Mucosa of stomach (tissue), 1 donor: ENCODE measurements at regions not wholly inside any gene's neighbourhood (a gene's known extent, or its start where the extent isn't known, plus 50 kb on each side); places are given as distances from the start of the nearest gene placed in this dataset.
"Not testable (repeated sequence)": the region's sequence is repeated elsewhere in the genome, so short reads cannot be mapped to it uniquely, and the experiment has no call there.

ENCODE experiments used
- H3K27me3 ChIP-seq: one replicate; pipeline ENCODE4 v1.7.0; 2013; ENCODE audit warnings: mild to moderate bottlenecking, low read length; ENCODE audit not compliant: control insufficient read depth, insufficient read depth
- H3K36me3 ChIP-seq: one replicate; pipeline ENCODE4 v1.7.0; 2013; ENCODE audit warnings: low read length; ENCODE audit not compliant: control insufficient read depth, insufficient read depth
- H3K4me1 ChIP-seq: one replicate; pipeline ENCODE4 v1.7.0; 2013; ENCODE audit warnings: mild to moderate bottlenecking, low read length; ENCODE audit not compliant: control insufficient read depth, insufficient read depth
- H3K4me3 ChIP-seq: one replicate; pipeline ENCODE4 v1.7.0; 2013; ENCODE audit warnings: low read length
- H3K9ac ChIP-seq: one replicate; pipeline ENCODE4 v1.7.0; 2013; ENCODE audit warnings: mild to moderate bottlenecking, low read length, moderate library complexity
- H3K9me3 ChIP-seq: one replicate; pipeline ENCODE4 v1.7.0; 2013; ENCODE audit warnings: mild to moderate bottlenecking, low read length, moderate library complexity; ENCODE audit not compliant: control insufficient read depth
- donor health status: Pancreatic carcinoma.

GRCh38 chr10:2335626-2336025 is 598.3 kb upstream of the ADARB2 start:
- Histone ChIP-seq H3K9ac (no peak overlapping the region), H3K4me3 (no peak overlapping the region), H3K4me1 (no peaks in the 10 kb centered on the region), H3K27me3 (no peaks in the 10 kb centered on the region), H3K36me3 (no peaks in the 10 kb centered on the region), H3K9me3 (no peaks in the 10 kb centered on the region)

- H3K9me3 ChIP-seq, result no peaks in the 10 kb centered on the region
- H3K27me3 ChIP-seq, result no peaks in the 10 kb centered on the region
- no peaks in the 10 kb centered on the region for H3K4me1 ChIP-seq
- no peaks in the 10 kb centered on the region for H3K36me3 ChIP-seq
- no peak overlapping the region for H3K4me3 ChIP-seq
- H3K9ac ChIP-seq, result no peak overlapping the region
Observed at GRCh38 chr10:2334575-2334974, 597.2 kb upstream of the ADARB2 start.

- H3K4me3 ChIP-seq, result no peak overlapping the region
- no peaks in the 10 kb centered on the region for H3K4me1 ChIP-seq
- no peaks in the 10 kb centered on the region for H3K9me3 ChIP-seq
- no peaks in the 10 kb centered on the region for H3K27me3 ChIP-seq
- H3K36me3 ChIP-seq, result no peaks in the 10 kb centered on the region
- no peak overlapping the region for H3K9ac ChIP-seq
Observed at GRCh38 chr10:2329082-2329481, 591.8 kb upstream of the ADARB2 start.

DNA sequence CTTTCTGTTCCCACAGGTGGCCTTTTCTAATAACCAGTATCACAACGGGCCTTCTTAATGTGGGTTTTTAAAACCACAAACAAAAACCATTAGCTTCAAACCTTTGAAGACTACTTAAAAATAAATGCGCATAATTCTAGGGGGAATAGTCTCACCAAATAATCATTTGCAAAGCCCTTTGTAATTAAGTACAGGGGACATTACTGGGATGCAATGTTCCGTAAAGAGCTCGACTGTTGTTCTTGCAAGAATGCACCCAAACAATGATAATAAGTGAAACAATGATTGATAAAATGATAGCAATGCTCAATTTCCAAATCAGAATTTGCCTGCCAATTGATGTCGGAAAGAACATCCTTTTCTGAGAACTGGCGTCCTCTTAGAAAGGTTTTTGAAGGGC is 589.1 kb upstream of the ADARB2 start:
- Histone ChIP-seq H3K27me3 (no peaks in the 10 kb centered on the region), H3K9me3 (no peaks in the 10 kb centered on the region), H3K9ac (no peak overlapping the region), H3K36me3 (no peaks in the 10 kb centered on the region), H3K4me3 (no peak overlapping the region), H3K4me1 (no peaks in the 10 kb centered on the region)

DNA sequence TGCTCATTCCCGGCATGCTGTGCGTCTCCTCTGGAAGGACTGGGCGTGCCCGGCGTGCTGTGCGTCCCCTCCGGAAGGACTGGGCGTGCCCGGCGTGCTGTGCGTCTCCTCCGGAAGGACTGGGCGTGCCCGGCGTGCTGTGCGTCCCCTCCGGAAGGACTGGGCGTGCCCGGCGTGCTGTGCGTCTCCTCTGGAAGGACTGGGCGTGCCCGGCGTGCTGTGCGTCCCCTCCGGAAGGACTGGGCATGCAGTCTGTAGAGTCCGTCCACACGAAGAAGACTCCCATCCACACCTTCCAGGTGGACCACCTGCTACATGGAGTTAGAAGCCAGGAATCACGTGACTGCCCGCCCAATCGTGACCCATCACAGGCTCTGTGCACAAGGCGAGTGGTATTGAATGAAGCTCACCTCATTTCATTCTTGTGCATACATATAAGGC is 577.7 kb upstream of the ADARB2 start:
- H3K9ac ChIP-seq, H3K36me3 ChIP-seq, H3K4me3 ChIP-seq, H3K9me3 ChIP-seq, H3K4me1 ChIP-seq, H3K27me3 ChIP-seq: not testable (repeated sequence)

GRCh38 chr10:2306081-2306480 is 568.8 kb upstream of the ADARB2 start:
- H3K27me3 ChIP-seq, result no peaks in the 10 kb centered on the region
- H3K9me3 ChIP-seq, result no peaks in the 10 kb centered on the region
- no peaks in the 10 kb centered on the region for H3K4me1 ChIP-seq
- no peak overlapping the region for H3K9ac ChIP-seq
- H3K36me3 ChIP-seq, result no peaks in the 10 kb centered on the region
- H3K4me3 ChIP-seq, result no peak overlapping the region

DNA sequence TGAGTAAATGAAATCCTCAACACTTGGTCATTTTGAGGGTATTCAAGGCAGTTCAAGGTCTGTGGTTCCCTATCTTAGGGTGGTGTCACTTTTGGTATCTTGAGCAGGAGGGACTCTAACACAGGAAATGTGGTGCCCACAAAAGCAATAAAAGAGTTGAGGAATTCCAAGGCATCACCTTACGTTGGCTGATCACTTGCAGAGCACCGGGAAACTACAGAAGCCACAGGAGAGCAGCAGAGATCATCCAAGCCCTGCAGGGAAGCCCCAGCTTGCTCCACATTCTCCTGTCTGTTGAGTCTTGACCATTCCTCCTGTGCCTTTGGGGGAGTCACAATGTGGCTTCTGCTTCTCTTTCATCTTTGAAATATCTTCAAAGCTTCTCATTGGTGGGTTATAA is 565.8 kb upstream of the ADARB2 start:
- no peaks in the 10 kb centered on the region for H3K36me3 ChIP-seq
- no peaks in the 10 kb centered on the region for H3K4me1 ChIP-seq
- H3K9ac ChIP-seq, result no peak overlapping the region
- no peak overlapping the region for H3K4me3 ChIP-seq
- no peaks in the 10 kb centered on the region for H3K9me3 ChIP-seq
- H3K27me3 ChIP-seq, result no peaks in the 10 kb centered on the region

- Histone ChIP-seq H3K4me3 (no peak overlapping the region), H3K36me3 (no peaks in the 10 kb centered on the region), H3K27me3 (no peaks in the 10 kb centered on the region), H3K9me3 (no peaks in the 10 kb centered on the region), H3K9ac (no peak overlapping the region), H3K4me1 (no peaks in the 10 kb centered on the region)
Observed at GRCh38 chr10:2301227-2301626, 563.9 kb upstream of the ADARB2 start.

GRCh38 chr10:2300231-2300630 is 562.9 kb upstream of the ADARB2 start:
- Histone ChIP-seq H3K4me3 (no peak overlapping the region), H3K9ac (no peak overlapping the region), H3K27me3 (no peaks in the 10 kb centered on the region), H3K36me3 (no peaks in the 10 kb centered on the region), H3K4me1 (no peaks in the 10 kb centered on the region), H3K9me3 (no peaks in the 10 kb centered on the region)

DNA sequence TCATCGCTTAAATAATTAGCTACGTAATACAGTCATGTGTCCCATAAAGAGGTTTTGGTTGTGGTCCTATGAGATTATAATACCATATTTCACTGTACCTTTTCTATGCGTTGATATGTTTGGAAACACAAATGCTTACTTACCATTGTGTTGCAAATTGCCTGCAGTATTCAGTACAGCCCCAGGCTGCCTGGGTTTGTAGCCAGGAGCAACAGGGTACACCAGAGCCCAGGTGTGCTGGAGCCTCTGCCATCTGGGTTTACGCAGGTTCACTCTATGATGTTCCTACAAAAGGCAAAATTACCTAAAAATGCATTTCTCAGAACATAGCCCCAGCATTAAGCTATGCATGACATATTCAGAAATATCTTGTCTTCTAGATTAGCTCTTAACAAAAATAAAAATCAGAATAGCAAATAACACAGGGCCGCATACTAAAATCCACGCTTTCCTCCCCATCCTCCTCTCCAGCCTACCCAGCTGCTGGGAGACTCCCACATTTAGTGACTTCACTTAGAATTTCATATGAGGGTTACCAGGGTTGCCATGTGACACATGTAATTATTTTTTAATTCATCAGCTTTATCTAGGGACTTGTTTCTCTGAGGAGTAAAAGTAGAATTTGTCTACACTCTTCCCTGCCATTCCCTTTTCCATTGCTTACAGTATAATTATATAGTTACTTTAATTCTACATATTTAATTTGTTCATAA is 559.0 kb upstream of the ADARB2 start:
- Histone ChIP-seq H3K9ac (no peak overlapping the region), H3K36me3 (no peaks in the 10 kb centered on the region), H3K9me3 (no peaks in the 10 kb centered on the region), H3K4me3 (no peak overlapping the region), H3K27me3 (no peaks in the 10 kb centered on the region), H3K4me1 (no peaks in the 10 kb centered on the region)

DNA sequence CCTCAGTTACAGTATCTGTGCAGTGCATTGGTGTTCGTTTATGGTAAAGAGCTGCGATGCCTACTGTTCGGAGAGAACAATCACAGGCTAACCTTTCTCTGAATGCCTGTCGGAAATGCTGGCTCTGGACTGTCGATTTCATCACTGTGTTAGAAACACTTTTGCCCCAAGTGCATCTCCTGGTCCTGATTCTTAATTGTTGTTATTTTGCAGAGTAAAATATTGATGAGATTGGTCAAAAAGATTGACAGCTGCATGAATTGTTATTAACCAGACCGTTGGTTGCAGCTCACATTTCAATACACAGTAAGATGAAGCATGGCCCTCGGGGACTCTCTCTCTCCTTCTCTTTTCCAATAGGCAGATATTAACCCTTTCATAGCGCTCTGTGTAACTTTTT is 557.4 kb upstream of the ADARB2 start:
- H3K27me3 ChIP-seq, result no peaks in the 10 kb centered on the region
- H3K9me3 ChIP-seq, result no peaks in the 10 kb centered on the region
- no peak overlapping the region for H3K4me3 ChIP-seq
- H3K36me3 ChIP-seq, result no peaks in the 10 kb centered on the region
- H3K4me1 ChIP-seq, result no peaks in the 10 kb centered on the region
- H3K9ac ChIP-seq, result no peak overlapping the region

GRCh38 chr10:2284071-2284470 is 546.7 kb upstream of the ADARB2 start:
- Histone ChIP-seq H3K4me3 (no peak overlapping the region), H3K9ac (no peak overlapping the region), H3K4me1 (no peaks in the 10 kb centered on the region), H3K27me3 (no peaks in the 10 kb centered on the region), H3K36me3 (no peaks in the 10 kb centered on the region), H3K9me3 (no peaks in the 10 kb centered on the region)

GRCh38 chr10:2282202-2282601 is 544.9 kb upstream of the ADARB2 start:
- Histone ChIP-seq H3K9ac (no peak overlapping the region), H3K4me1 (no peaks in the 10 kb centered on the region), H3K4me3 (no peak overlapping the region), H3K27me3 (no peaks in the 10 kb centered on the region), H3K36me3 (no peaks in the 10 kb centered on the region), H3K9me3 (no peaks in the 10 kb centered on the region)
